WTC11 (cell line): ENCODE measurements at regions not wholly inside any gene's neighbourhood (a gene's known extent, or its start where the extent isn't known, plus 50 kb on each side); places are given as distances from the start of the nearest gene placed in this dataset.

Experiments used
- ATAC-seq: fragments of 200-7000 bp; cut with Tn5 transposase; 2 replicates; pipeline ENCODE4 v1.10.0; 2021; ENCODE audit warnings: mild to moderate bottlenecking, moderate library complexity
- CTCF ChIA-PET: fragments of 300-600 bp; sonication (Branson Sonifier 250); formaldehyde crosslinking; loops from one replicate; lab custom pipeline; 2021; ENCODE audit warnings: antibody characterized with exemption; lab: Charles Lee
- POLR2A ChIA-PET: fragments of 350-600 bp; sonication (Branson Sonifier 250); formaldehyde crosslinking; loops from one replicate; lab custom pipeline; 2021; ENCODE audit warnings: antibody characterized with exemption; lab: Charles Lee
- DNase-seq: peaks from one replicate; pipeline ENCODE4 v3.0.0; 2021; ENCODE audit warnings: low spot score
- H3K27ac Mint-ChIP-seq: 2 replicates; pipeline ENCODE4 v1.8.0; 2021; ENCODE audit warnings: mixed read lengths
- H3K27me3 Mint-ChIP-seq: 2 replicates; pipeline ENCODE4 v1.8.0; 2021; ENCODE audit warnings: low read depth, mild to moderate bottlenecking, moderate library complexity, mixed read lengths
- H3K36me3 Mint-ChIP-seq: 2 replicates; pipeline ENCODE4 v1.8.0; 2021; ENCODE audit warnings: mixed read lengths
- H3K4me1 Mint-ChIP-seq: 2 replicates; pipeline ENCODE4 v1.8.0; 2022; ENCODE audit warnings: mixed read lengths
- H3K4me3 Mint-ChIP-seq: 2 replicates; pipeline ENCODE4 v1.8.0; 2021; ENCODE audit warnings: mild to moderate bottlenecking, moderate library complexity, mixed read lengths
- H3K9me3 Mint-ChIP-seq: 2 replicates; pipeline ENCODE4 v1.8.0; 2021; ENCODE audit warnings: mixed read lengths
- AR ChIP-seq: fragments of 250-450 bp; sonication (Bioruptor Pico); IDR thresholded peaks from 2 replicates; pipeline ENCODE4 v1.9.0; 2021; ENCODE audit warnings: mild to moderate bottlenecking
- CREB1 ChIP-seq: sonication (generic); formaldehyde crosslinking; IDR thresholded peaks from 2 replicates; pipeline ENCODE4 v1.8.0; 2023; ENCODE audit warnings: mild to moderate bottlenecking, missing genetic modification reagents
- MXD4 ChIP-seq: fragments of 250-450 bp; sonication (Bioruptor Pico); IDR thresholded peaks from 2 replicates; pipeline ENCODE4 v1.8.0; 2021; ENCODE audit warnings: mild to moderate bottlenecking, moderate library complexity, borderline replicate concordance
- MYBL2 ChIP-seq: sonication (generic); formaldehyde crosslinking; IDR thresholded peaks from 2 replicates; pipeline ENCODE4 v1.8.1; 2023; ENCODE audit warnings: mild to moderate bottlenecking, moderate library complexity, missing genetic modification reagents
- RORB ChIP-seq: fragments of 250-450 bp; sonication (Bioruptor Pico); IDR thresholded peaks from 2 replicates; pipeline ENCODE4 v1.9.0; 2021; ENCODE audit warnings: mild to moderate bottlenecking
- SMAD4 ChIP-seq: sonication (generic); formaldehyde crosslinking; IDR thresholded peaks from 2 replicates; pipeline ENCODE4 v1.8.0; 2022; ENCODE audit warnings: mild to moderate bottlenecking, missing genetic modification reagents
- SP1 ChIP-seq: sonication (generic); formaldehyde crosslinking; conservative IDR thresholded peaks from 2 replicates; pipeline ENCODE4 v1.8.1; 2022; ENCODE audit warnings: missing genetic modification reagents
- TEAD1 ChIP-seq: sonication (generic); formaldehyde crosslinking; IDR thresholded peaks from 2 replicates; pipeline ENCODE4 v1.8.0; 2022; ENCODE audit warnings: mild to moderate bottlenecking, missing genetic modification reagents
- USF1 ChIP-seq: sonication (generic); formaldehyde crosslinking; IDR thresholded peaks from 2 replicates; pipeline ENCODE4 v1.8.0; 2022; ENCODE audit warnings: mild to moderate bottlenecking, missing genetic modification reagents
- ZNF232 ChIP-seq: sonication (generic); formaldehyde crosslinking; IDR thresholded peaks from 2 replicates; pipeline ENCODE4 v1.8.0; 2022; ENCODE audit warnings: mild to moderate bottlenecking, missing genetic modification reagents
- ZNF317 ChIP-seq: sonication (generic); formaldehyde crosslinking; IDR thresholded peaks from 2 replicates; pipeline ENCODE4 v1.8.1; 2023; ENCODE audit warnings: low read depth, mild to moderate bottlenecking, moderate library complexity, missing genetic modification reagents, borderline replicate concordance
- ZNF532 ChIP-seq: fragments of 250-450 bp; sonication (Bioruptor Pico); IDR thresholded peaks from 2 replicates; pipeline ENCODE4 v1.9.0; 2021; ENCODE audit warnings: mild to moderate bottlenecking, borderline replicate concordance
- TF ChIP-seq, protein P1 (sequence below): sonication (generic); formaldehyde crosslinking; IDR thresholded peaks from 2 replicates; pipeline ENCODE4 v1.8.1; 2023; ENCODE audit warnings: mild to moderate bottlenecking, missing genetic modification reagents
- TF ChIP-seq, protein P2 (sequence below): fragments of 250-450 bp; sonication (Bioruptor Pico); IDR thresholded peaks from 2 replicates; pipeline ENCODE4 v1.8.0; 2021; ENCODE audit warnings: mild to moderate bottlenecking
- TF ChIP-seq, protein P3 (sequence below): sonication (generic); formaldehyde crosslinking; IDR thresholded peaks from 2 replicates; pipeline ENCODE4 v1.8.1; 2022; ENCODE audit warnings: mild to moderate bottlenecking, moderate library complexity, missing genetic modification reagents
- TF ChIP-seq, protein P4 (sequence below): sonication (generic); formaldehyde crosslinking; IDR thresholded peaks from 2 replicates; pipeline ENCODE4 v1.8.1; 2023; ENCODE audit warnings: mild to moderate bottlenecking, missing genetic modification reagents
- TF ChIP-seq, protein P5 (sequence below): sonication (generic); formaldehyde crosslinking; IDR thresholded peaks from 2 replicates; pipeline ENCODE4 v1.8.1; 2023; ENCODE audit warnings: mild to moderate bottlenecking, missing genetic modification reagents, borderline replicate concordance

- DNase-seq (no peak), ATAC-seq (peak; percentile 81)
- Mint-ChIP-seq H3K4me1 (peaks cover 18% of the 10 kb centered on the region), H3K4me3 (no peak overlapping the region), H3K27me3 (no peaks in the 10 kb centered on the region; the same call in 1 of the 2 replicates), H3K27ac (no peak overlapping the region), H3K9me3 (no peaks in the 10 kb centered on the region), H3K36me3 (no peaks in the 10 kb centered on the region)
- ChIA-PET POLR2A (no interaction called here), CTCF (interaction anchor here (0.8 to 1.4 kb wide), 4 partner anchors 8 to 192 kb away, joined by 3 to 4 read pairs (median 4); no protein-coding TSS in a partner anchor)
- TF ChIP-seq ZNF232 (CRISPR knock-in tag) (no peak), AR (CRISPR knock-in tag) (no peak), RORB (CRISPR knock-in tag) (no peak), TEAD1 (no peak), SP1 (CRISPR knock-in tag) (no peak), MXD4 (CRISPR knock-in tag) (no peak), ZNF532 (CRISPR knock-in tag) (no peak), USF1 (CRISPR knock-in tag) (no peak), MYBL2 (no peak), SMAD4 (CRISPR knock-in tag) (no peak), CREB1 (no peak), ZNF317 (no peak)
- TF ChIP-seq, protein P1, sequence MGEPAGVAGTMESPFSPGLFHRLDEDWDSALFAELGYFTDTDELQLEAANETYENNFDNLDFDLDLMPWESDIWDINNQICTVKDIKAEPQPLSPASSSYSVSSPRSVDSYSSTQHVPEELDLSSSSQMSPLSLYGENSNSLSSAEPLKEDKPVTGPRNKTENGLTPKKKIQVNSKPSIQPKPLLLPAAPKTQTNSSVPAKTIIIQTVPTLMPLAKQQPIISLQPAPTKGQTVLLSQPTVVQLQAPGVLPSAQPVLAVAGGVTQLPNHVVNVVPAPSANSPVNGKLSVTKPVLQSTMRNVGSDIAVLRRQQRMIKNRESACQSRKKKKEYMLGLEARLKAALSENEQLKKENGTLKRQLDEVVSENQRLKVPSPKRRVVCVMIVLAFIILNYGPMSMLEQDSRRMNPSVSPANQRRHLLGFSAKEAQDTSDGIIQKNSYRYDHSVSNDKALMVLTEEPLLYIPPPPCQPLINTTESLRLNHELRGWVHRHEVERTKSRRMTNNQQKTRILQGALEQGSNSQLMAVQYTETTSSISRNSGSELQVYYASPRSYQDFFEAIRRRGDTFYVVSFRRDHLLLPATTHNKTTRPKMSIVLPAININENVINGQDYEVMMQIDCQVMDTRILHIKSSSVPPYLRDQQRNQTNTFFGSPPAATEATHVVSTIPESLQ: no peak
- TF ChIP-seq, protein P2, sequence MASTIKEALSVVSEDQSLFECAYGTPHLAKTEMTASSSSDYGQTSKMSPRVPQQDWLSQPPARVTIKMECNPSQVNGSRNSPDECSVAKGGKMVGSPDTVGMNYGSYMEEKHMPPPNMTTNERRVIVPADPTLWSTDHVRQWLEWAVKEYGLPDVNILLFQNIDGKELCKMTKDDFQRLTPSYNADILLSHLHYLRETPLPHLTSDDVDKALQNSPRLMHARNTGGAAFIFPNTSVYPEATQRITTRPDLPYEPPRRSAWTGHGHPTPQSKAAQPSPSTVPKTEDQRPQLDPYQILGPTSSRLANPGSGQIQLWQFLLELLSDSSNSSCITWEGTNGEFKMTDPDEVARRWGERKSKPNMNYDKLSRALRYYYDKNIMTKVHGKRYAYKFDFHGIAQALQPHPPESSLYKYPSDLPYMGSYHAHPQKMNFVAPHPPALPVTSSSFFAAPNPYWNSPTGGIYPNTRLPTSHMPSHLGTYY (CRISPR knock-in tag): no peak
- TF ChIP-seq, protein P3, sequence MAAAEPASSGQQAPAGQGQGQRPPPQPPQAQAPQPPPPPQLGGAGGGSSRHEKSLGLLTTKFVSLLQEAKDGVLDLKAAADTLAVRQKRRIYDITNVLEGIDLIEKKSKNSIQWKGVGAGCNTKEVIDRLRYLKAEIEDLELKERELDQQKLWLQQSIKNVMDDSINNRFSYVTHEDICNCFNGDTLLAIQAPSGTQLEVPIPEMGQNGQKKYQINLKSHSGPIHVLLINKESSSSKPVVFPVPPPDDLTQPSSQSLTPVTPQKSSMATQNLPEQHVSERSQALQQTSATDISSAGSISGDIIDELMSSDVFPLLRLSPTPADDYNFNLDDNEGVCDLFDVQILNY: no peak
- TF ChIP-seq, protein P4, sequence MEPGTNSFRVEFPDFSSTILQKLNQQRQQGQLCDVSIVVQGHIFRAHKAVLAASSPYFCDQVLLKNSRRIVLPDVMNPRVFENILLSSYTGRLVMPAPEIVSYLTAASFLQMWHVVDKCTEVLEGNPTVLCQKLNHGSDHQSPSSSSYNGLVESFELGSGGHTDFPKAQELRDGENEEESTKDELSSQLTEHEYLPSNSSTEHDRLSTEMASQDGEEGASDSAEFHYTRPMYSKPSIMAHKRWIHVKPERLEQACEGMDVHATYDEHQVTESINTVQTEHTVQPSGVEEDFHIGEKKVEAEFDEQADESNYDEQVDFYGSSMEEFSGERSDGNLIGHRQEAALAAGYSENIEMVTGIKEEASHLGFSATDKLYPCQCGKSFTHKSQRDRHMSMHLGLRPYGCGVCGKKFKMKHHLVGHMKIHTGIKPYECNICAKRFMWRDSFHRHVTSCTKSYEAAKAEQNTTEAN: no peak
- TF ChIP-seq, protein P5, sequence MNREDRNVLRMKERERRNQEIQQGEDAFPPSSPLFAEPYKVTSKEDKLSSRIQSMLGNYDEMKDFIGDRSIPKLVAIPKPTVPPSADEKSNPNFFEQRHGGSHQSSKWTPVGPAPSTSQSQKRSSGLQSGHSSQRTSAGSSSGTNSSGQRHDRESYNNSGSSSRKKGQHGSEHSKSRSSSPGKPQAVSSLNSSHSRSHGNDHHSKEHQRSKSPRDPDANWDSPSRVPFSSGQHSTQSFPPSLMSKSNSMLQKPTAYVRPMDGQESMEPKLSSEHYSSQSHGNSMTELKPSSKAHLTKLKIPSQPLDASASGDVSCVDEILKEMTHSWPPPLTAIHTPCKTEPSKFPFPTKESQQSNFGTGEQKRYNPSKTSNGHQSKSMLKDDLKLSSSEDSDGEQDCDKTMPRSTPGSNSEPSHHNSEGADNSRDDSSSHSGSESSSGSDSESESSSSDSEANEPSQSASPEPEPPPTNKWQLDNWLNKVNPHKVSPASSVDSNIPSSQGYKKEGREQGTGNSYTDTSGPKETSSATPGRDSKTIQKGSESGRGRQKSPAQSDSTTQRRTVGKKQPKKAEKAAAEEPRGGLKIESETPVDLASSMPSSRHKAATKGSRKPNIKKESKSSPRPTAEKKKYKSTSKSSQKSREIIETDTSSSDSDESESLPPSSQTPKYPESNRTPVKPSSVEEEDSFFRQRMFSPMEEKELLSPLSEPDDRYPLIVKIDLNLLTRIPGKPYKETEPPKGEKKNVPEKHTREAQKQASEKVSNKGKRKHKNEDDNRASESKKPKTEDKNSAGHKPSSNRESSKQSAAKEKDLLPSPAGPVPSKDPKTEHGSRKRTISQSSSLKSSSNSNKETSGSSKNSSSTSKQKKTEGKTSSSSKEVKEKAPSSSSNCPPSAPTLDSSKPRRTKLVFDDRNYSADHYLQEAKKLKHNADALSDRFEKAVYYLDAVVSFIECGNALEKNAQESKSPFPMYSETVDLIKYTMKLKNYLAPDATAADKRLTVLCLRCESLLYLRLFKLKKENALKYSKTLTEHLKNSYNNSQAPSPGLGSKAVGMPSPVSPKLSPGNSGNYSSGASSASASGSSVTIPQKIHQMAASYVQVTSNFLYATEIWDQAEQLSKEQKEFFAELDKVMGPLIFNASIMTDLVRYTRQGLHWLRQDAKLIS (CRISPR knock-in tag): no peak
These were observed 254.3 kb downstream of the ZNF621 start for GRCh38 chr3:40779039-40779438.
